Stimulated activated effector memory CD8-positive, alpha-beta T cell treated with anti-CD3 and anti-CD28 coated beads, Interleukin-12 subunit alpha, Interleukin-12 subunit beta, amount 100 ng/mL, for 72 hours (primary cell): ENCODE measurements at regions not wholly inside any gene's neighbourhood (a gene's known extent, or its start where the extent isn't known, plus 50 kb on each side); places are given as distances from the start of the nearest gene placed in this dataset.

Experiments
- ATAC-seq: fragments of 150-1000 bp; cut with Tn5 transposase; 2 replicates; pipeline ENCODE4 v1.10.0; 2021
- DNase-seq, 2 donors: peaks; one replicate each; pipeline ENCODE4 v3.0.0; 2021 to 2022; ENCODE audit warnings: low spot score in 2 of 2
- H3K27ac Mint-ChIP-seq: one replicate; pipeline ENCODE4 v1.8.0; 2022; ENCODE audit warnings: mild to moderate bottlenecking, mixed read lengths
- H3K36me3 Mint-ChIP-seq: one replicate; pipeline ENCODE4 v1.8.0; 2022; ENCODE audit warnings: mild to moderate bottlenecking, mixed read lengths
- H3K4me1 Mint-ChIP-seq: one replicate; pipeline ENCODE4 v1.8.0; 2022; ENCODE audit warnings: mixed read lengths
- H3K4me3 Mint-ChIP-seq: one replicate; pipeline ENCODE4 v1.8.0; 2022; ENCODE audit warnings: mild to moderate bottlenecking, mixed read lengths
- H3K9me3 Mint-ChIP-seq: one replicate; pipeline ENCODE4 v1.8.0; 2022; ENCODE audit warnings: mixed read lengths

DNA sequence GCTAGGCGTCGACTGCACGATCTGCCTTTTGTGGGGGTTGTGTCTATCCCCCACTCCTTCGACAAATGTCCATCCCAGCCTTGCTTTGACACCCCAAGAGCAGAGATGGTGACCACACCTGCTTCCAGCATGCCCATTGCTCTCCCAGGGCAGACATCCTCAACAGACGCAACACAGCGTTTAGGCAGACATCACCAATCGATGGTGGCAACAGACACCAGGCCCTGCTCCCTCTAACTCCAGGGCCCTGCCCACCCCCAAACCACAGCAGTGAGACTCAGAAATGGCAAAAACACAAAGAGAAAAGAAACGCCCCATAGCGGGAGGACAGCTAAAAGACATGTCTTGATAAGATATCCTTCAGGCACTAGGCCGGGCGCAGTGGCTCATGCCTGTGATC lies 150.9 kb downstream of the CRYBB2 start:
- no peak overlapping the region for H3K27ac Mint-ChIP-seq
- H3K36me3 Mint-ChIP-seq = peaks cover 13% of the 10 kb centered on the region
- no peak overlapping the region for H3K4me3 Mint-ChIP-seq
- no peaks in the 10 kb centered on the region for H3K9me3 Mint-ChIP-seq
- DNase-seq = no peak
- peaks cover 18% of the 10 kb centered on the region for H3K4me1 Mint-ChIP-seq
- ATAC-seq = no peak

- Mint-ChIP-seq H3K4me1 (peaks cover 16% of the 10 kb centered on the region), H3K27ac (no peak overlapping the region), H3K4me3 (no peak overlapping the region), H3K9me3 (no peaks in the 10 kb centered on the region), H3K36me3 (peaks cover 23% of the 10 kb centered on the region)
- ATAC-seq = no peak
- no peak for DNase-seq
Observed at GRCh38 chr22:25372000-25372595, 152.7 kb downstream of the CRYBB2 start.

DNA sequence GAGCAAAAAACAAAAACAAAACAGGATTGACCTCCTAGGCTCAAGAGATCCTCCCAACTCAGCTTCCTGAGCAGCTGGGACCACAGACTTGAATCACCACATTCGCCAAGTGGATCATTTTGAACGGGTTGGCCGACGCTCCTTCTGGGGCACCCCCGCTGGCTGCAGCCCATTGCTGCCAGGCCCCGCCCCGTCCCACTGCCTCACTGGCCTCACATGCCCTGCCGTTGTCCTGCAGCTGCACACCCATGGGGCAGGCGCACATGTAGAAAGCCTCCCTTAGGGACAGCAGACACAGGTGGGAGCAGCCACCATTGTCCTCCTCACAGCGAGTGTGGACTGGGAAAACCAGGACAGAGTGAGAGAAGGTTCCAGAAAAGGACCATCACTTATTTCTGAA lies 154.5 kb downstream of the CRYBB2 start:
- ATAC-seq (no peak), DNase-seq (no peak)
- Mint-ChIP-seq H3K4me1 (peaks cover 6% of the 10 kb centered on the region), H3K9me3 (no peaks in the 10 kb centered on the region), H3K4me3 (no peak overlapping the region), H3K27ac (no peak overlapping the region), H3K36me3 (peaks cover 29% of the 10 kb centered on the region)

DNA sequence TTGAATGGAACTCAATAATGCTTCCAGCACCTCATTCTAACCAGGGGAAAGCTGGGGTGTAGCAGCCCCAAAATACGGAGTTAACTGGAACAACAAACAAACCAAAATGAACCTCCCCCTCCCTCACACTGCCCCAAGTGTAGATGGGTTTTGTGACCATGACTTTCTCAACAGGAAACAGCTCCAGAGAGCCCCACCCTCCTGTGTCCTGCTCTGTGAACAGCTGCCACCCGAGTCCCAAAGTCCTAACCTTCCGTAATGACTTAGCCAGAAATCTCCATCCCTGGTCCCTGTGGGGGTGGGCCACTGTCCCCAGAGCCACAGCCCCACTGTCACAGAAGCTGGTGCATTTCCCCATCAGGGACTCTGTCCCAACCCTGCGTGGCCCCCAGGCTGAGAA lies 155.4 kb downstream of the CRYBB2 start:
- Mint-ChIP-seq H3K36me3 (peaks cover 29% of the 10 kb centered on the region), H3K9me3 (no peaks in the 10 kb centered on the region)
- no peak for DNase-seq

DNA sequence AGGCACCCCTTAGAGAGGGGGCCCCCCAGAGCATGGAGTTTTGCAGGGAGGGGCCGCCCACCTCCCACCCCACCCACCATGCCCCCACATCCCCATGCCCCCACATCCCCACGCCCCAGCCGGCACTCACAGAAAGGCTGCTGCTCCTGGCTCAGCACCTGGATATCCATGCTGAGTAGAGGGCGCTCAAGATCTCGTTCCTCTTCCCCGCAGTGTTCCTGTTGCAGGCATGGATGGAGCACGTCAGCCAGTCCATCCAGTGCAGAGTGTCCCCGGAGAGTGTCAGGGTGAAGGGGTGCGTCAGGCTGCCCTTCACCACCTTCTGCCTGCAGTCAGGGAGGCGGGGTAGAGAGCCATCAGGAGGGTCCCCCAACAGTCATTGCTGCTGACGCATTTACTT lies 156.2 kb downstream of the CRYBB2 start:
- Mint-ChIP-seq H3K4me3 (no peak overlapping the region), H3K9me3 (no peaks in the 10 kb centered on the region), H3K4me1 (peaks cover 6% of the 10 kb centered on the region), H3K36me3 (peaks cover 29% of the 10 kb centered on the region), H3K27ac (peak overlapping the region; percentile 56)
- ATAC-seq = no peak
- DNase-seq = no peak

More for the DNA sequence above, 155.4 kb downstream of the CRYBB2 start:
- Mint-ChIP-seq H3K4me1 (peaks cover 6% of the 10 kb centered on the region), H3K27ac (peak overlapping the region; percentile 29), H3K4me3 (no peak overlapping the region)
- ATAC-seq = no peak

- ATAC-seq (no peak), DNase-seq (no peak)
- Mint-ChIP-seq H3K36me3 (peaks cover 23% of the 10 kb centered on the region), H3K27ac (no peak overlapping the region), H3K9me3 (no peaks in the 10 kb centered on the region), H3K4me1 (peaks cover 3% of the 10 kb centered on the region), H3K4me3 (no peak overlapping the region)
Observed at GRCh38 chr22:25377699-25378098, 158.3 kb downstream of the CRYBB2 start.

DNA sequence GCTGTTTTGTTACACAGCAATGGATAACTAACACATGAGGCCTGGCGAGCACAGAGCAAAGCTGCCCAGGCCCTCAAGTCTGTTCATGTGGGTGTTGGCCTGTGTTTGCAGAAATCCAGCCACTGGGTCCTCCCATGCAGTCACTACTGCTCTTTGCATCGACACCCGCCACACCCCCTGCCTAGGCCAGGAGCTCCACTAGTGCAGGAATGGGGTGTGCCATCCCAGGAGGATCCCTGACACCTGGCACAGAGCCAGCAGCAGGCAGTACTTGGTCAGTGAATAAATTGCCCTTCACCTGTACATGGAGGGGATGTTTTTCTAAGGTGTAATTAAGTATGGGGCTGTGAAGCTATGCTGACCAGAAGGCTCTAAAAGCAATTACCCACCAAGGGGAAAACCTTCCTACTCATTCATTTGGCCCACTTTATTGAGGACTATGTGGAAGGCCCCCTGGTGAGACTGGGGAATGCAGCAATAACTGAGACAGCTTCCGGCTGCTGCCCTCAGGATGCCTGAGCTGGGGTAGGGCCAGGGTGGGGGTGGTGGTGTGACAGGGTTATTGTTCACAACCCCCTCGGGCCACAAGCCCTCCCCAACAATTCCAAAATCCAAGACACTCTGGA lies 160.8 kb downstream of the CRYBB2 start:
- ATAC-seq (no peak), DNase-seq (no peak)
- Mint-ChIP-seq H3K4me1 (peaks cover 19% of the 10 kb centered on the region), H3K27ac (no peak overlapping the region), H3K4me3 (no peak overlapping the region), H3K36me3 (peaks cover 16% of the 10 kb centered on the region), H3K9me3 (no peaks in the 10 kb centered on the region)

DNA sequence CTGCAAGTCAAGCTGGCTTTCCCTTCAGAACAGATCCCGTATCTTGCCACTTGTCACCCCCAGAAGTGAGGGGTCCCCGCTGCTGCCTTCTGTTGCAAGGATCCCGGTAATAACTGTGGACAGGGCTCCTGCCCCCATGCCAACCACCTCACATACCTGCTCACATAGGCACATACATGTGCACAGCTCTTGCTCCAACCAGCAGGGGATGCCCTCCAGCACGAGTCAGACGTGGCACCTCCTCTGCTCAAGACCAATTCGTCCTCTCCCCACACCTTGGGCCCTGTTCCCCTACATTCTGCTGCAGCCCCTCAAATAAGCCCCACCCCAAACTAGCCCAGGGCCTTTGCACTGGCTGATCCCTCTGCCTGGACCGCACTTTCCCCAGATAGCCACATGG lies 163.3 kb downstream of the CRYBB2 start:
- Mint-ChIP-seq H3K9me3 (no peaks in the 10 kb centered on the region), H3K4me1 (peaks cover 41% of the 10 kb centered on the region), H3K4me3 (no peak overlapping the region), H3K36me3 (no peaks in the 10 kb centered on the region), H3K27ac (no peak overlapping the region)
- ATAC-seq (no peak), DNase-seq (no peak)

GRCh38 chr22:25383278-25383820 lies 163.9 kb downstream of the CRYBB2 start:
- Mint-ChIP-seq H3K4me1 (peaks cover 43% of the 10 kb centered on the region), H3K4me3 (no peak overlapping the region), H3K27ac (no peak overlapping the region), H3K9me3 (no peaks in the 10 kb centered on the region), H3K36me3 (no peaks in the 10 kb centered on the region)
- ATAC-seq = no peak
- no peak for DNase-seq

GRCh38 chr22:25383892-25384291 lies 164.5 kb downstream of the CRYBB2 start:
- no peak overlapping the region for H3K4me3 Mint-ChIP-seq
- ATAC-seq (no peak), DNase-seq (no peak)
- H3K27ac Mint-ChIP-seq = no peak overlapping the region
- H3K36me3 Mint-ChIP-seq = no peaks in the 10 kb centered on the region
- peaks cover 48% of the 10 kb centered on the region for H3K4me1 Mint-ChIP-seq
- H3K9me3 Mint-ChIP-seq = no peaks in the 10 kb centered on the region

GRCh38 chr22:25386538-25386884 lies 167.1 kb downstream of the CRYBB2 start:
- peaks cover 66% of the 10 kb centered on the region for H3K4me1 Mint-ChIP-seq
- DNase-seq = no peak
- ATAC-seq = no peak
- H3K4me3 Mint-ChIP-seq = no peak overlapping the region
- H3K36me3 Mint-ChIP-seq = no peaks in the 10 kb centered on the region
- H3K9me3 Mint-ChIP-seq = no peaks in the 10 kb centered on the region
- H3K27ac Mint-ChIP-seq = peak overlapping the region; percentile 54

GRCh38 chr22:25388415-25388814 lies 169.0 kb downstream of the CRYBB2 start:
- H3K4me3 Mint-ChIP-seq = no peak overlapping the region

GRCh38 chr22:25388866-25389540 lies 169.6 kb downstream of the CRYBB2 start:
- ATAC-seq (peak; percentile 20), DNase-seq (no peak)
- Mint-ChIP-seq H3K36me3 (no peaks in the 10 kb centered on the region), H3K9me3 (no peaks in the 10 kb centered on the region), H3K4me1 (peaks cover 58% of the 10 kb centered on the region), H3K4me3 (no peak overlapping the region), H3K27ac (peak overlapping the region; percentile 37)

More at GRCh38 chr22:25388415-25388814, 169.0 kb downstream of the CRYBB2 start:
- no peaks in the 10 kb centered on the region for H3K36me3 Mint-ChIP-seq
- H3K27ac Mint-ChIP-seq = peak overlapping the region; percentile 37
- H3K4me1 Mint-ChIP-seq = peaks cover 64% of the 10 kb centered on the region
- DNase-seq = no peak
- no peak for ATAC-seq
- no peaks in the 10 kb centered on the region for H3K9me3 Mint-ChIP-seq

- H3K4me1 Mint-ChIP-seq = peaks cover 57% of the 10 kb centered on the region
- no peaks in the 10 kb centered on the region for H3K36me3 Mint-ChIP-seq
- peak overlapping the region; percentile 37 for H3K27ac Mint-ChIP-seq
- DNase-seq (no peak), ATAC-seq (no peak)
- no peaks in the 10 kb centered on the region for H3K9me3 Mint-ChIP-seq
- H3K4me3 Mint-ChIP-seq = no peak overlapping the region
Observed at GRCh38 chr22:25389541-25389919, 170.1 kb downstream of the CRYBB2 start.

DNA sequence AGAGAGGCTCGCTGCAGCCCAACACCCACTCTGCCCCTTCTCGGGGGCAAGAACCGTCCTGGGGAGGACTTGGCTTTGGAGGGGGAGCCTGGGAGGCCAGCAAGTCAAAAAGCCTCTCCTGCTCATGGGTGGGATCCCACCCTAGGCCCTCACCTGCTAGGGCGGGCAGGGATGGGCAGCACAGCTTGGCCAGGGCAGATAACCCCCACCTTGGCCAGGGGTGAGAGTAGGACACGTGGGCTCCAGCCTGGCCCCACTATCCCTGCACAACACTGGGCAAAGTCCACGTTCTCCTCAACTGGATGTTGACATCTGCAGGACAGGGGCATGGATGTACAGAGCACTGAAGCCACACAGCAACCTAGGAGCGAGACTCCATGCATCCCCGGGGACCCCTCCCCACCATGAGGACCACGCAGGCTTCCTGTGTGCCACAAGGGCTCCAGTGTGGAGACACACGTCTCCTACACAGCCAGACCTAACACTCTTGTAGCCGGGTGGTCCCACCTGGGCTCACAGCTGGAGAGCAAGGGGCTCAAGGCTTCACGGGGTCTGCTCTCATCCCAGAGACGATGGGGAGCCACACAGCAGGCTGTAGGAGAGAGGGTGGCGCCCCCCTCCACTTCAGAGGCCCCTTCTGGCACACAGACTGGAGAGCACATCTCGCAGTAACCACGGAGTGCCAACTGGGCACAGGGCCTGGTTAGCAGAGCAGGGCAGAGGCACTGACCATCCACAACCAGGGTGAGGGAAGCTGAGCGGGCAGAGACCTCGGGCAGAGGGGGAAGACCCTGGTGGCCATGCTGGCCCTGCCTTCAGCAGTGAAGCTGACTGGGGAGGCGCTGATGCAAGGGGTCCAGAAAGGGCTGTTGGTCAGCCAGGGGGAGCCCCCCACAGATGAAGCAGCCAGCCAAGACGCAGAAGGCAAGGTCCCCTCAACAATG lies 171.1 kb downstream of the CRYBB2 start:
- H3K27ac Mint-ChIP-seq = no peak overlapping the region
- no peak for ATAC-seq
- H3K4me1 Mint-ChIP-seq = peaks cover 59% of the 10 kb centered on the region
- H3K36me3 Mint-ChIP-seq = no peaks in the 10 kb centered on the region
- no peaks in the 10 kb centered on the region for H3K9me3 Mint-ChIP-seq
- no peak for DNase-seq
- H3K4me3 Mint-ChIP-seq = no peak overlapping the region
